ENCODE measurements at regions not wholly inside any gene's neighbourhood (a gene's known extent, or its start where the extent isn't known, plus 50 kb on each side); places are given as distances from the start of the nearest gene placed in this dataset.

- TF ChIP-seq EZH2phosphoT487 (IDR thresholded peaks at IDR 0.05; ENCODE audit: insufficient read depth, low read depth) (no peak), EZH2 (IDR thresholded peaks at IDR 0.05; ENCODE audit: insufficient read depth, poor library complexity, severe bottlenecking) (no peak)
These were observed 198.6 kb downstream of the VGLL3 start for GRCh38 chr3:86792316-86792715.

All from GM23248 (cell line).